IPS-18a (cell line): ENCODE measurements at regions not wholly inside any gene's neighbourhood (a gene's known extent, or its start where the extent isn't known, plus 50 kb on each side); places are given as distances from the start of the nearest gene placed in this dataset.

Source experiments
- H3K27ac ChIP-seq: one replicate; pipeline ENCODE4 v1.5.1; 2013; ENCODE audit warnings: low read length
- H3K27me3 ChIP-seq: one replicate; pipeline ENCODE4 v1.6.1; 2013; ENCODE audit warnings: mild to moderate bottlenecking, low read length; ENCODE audit not compliant: control insufficient read depth, insufficient read depth
- H3K36me3 ChIP-seq: one replicate; pipeline ENCODE4 v1.6.1; 2013; ENCODE audit warnings: low read depth, low read length; ENCODE audit not compliant: control insufficient read depth
- H3K4me1 ChIP-seq: one replicate; pipeline ENCODE4 v1.6.1; 2013; ENCODE audit warnings: low read depth, low read length; ENCODE audit not compliant: control insufficient read depth
- H3K4me3 ChIP-seq: one replicate; pipeline ENCODE4 v1.5.1; 2013; ENCODE audit warnings: low read length
- H3K9ac ChIP-seq: one replicate; pipeline ENCODE4 v1.6.1; 2013; ENCODE audit warnings: mild to moderate bottlenecking, low read length, moderate library complexity
- H3K9me3 ChIP-seq: one replicate; pipeline ENCODE4 v1.6.1; 2013; ENCODE audit warnings: low read depth, low read length; ENCODE audit not compliant: control insufficient read depth

GRCh38 chr4:126213996-126214395 lies 899.2 kb downstream of the FAT4 start:
- Histone ChIP-seq H3K36me3 (no peaks in the 10 kb centered on the region), H3K9ac (no peak overlapping the region), H3K27ac (no peak overlapping the region), H3K27me3 (no peaks in the 10 kb centered on the region), H3K4me3 (no peak overlapping the region), H3K4me1 (no peaks in the 10 kb centered on the region), H3K9me3 (no peaks in the 10 kb centered on the region)

- H3K4me1 ChIP-seq, result no peaks in the 10 kb centered on the region
Measured at GRCh38 chr4:126215759-126216158, 901.0 kb downstream of the FAT4 start.

GRCh38 chr4:126216611-126217010 lies 901.9 kb downstream of the FAT4 start:
- Histone ChIP-seq H3K9me3 (no peaks in the 10 kb centered on the region), H3K4me1 (no peaks in the 10 kb centered on the region), H3K27ac (no peak overlapping the region), H3K4me3 (no peak overlapping the region), H3K36me3 (no peaks in the 10 kb centered on the region), H3K9ac (no peak overlapping the region), H3K27me3 (no peaks in the 10 kb centered on the region)

More at GRCh38 chr4:126215759-126216158, 901.0 kb downstream of the FAT4 start:
- Histone ChIP-seq H3K9ac (no peak overlapping the region), H3K9me3 (no peaks in the 10 kb centered on the region), H3K27ac (no peak overlapping the region), H3K36me3 (no peaks in the 10 kb centered on the region), H3K4me3 (no peak overlapping the region), H3K27me3 (no peaks in the 10 kb centered on the region)

GRCh38 chr4:126221282-126221681 lies 906.5 kb downstream of the FAT4 start:
- H3K36me3 ChIP-seq, result no peaks in the 10 kb centered on the region
- no peaks in the 10 kb centered on the region for H3K4me1 ChIP-seq
- no peak overlapping the region for H3K4me3 ChIP-seq
- H3K9ac ChIP-seq, result no peak overlapping the region
- H3K27me3 ChIP-seq, result no peaks in the 10 kb centered on the region
- no peaks in the 10 kb centered on the region for H3K9me3 ChIP-seq
- no peak overlapping the region for H3K27ac ChIP-seq

GRCh38 chr4:126221717-126222340 lies 907.1 kb downstream of the FAT4 start:
- no peaks in the 10 kb centered on the region for H3K4me1 ChIP-seq
- H3K27ac ChIP-seq, result no peak overlapping the region
- H3K27me3 ChIP-seq, result no peaks in the 10 kb centered on the region
- H3K9ac ChIP-seq, result no peak overlapping the region
- no peaks in the 10 kb centered on the region for H3K9me3 ChIP-seq
- no peaks in the 10 kb centered on the region for H3K36me3 ChIP-seq
- H3K4me3 ChIP-seq, result no peak overlapping the region

- Histone ChIP-seq H3K36me3 (no peaks in the 10 kb centered on the region), H3K9me3 (no peaks in the 10 kb centered on the region), H3K27me3 (no peaks in the 10 kb centered on the region), H3K4me1 (no peaks in the 10 kb centered on the region), H3K4me3 (no peak overlapping the region), H3K27ac (no peak overlapping the region), H3K9ac (no peak overlapping the region)
Measured at GRCh38 chr4:126223784-126224407, 909.1 kb downstream of the FAT4 start.

GRCh38 chr4:126227428-126227827 lies 912.7 kb downstream of the FAT4 start:
- H3K27ac ChIP-seq, result no peak overlapping the region
- no peaks in the 10 kb centered on the region for H3K9me3 ChIP-seq
- H3K4me3 ChIP-seq, result no peak overlapping the region
- H3K36me3 ChIP-seq, result no peaks in the 10 kb centered on the region
- no peak overlapping the region for H3K9ac ChIP-seq
- no peaks in the 10 kb centered on the region for H3K4me1 ChIP-seq
- H3K27me3 ChIP-seq, result no peaks in the 10 kb centered on the region

GRCh38 chr4:126230269-126230668 lies 915.5 kb downstream of the FAT4 start:
- no peak overlapping the region for H3K27ac ChIP-seq

GRCh38 chr4:126233483-126233882 lies 918.7 kb downstream of the FAT4 start:
- Histone ChIP-seq H3K9me3 (no peaks in the 10 kb centered on the region), H3K27ac (no peak overlapping the region), H3K4me1 (no peaks in the 10 kb centered on the region), H3K27me3 (no peaks in the 10 kb centered on the region), H3K4me3 (no peak overlapping the region), H3K9ac (no peak overlapping the region), H3K36me3 (no peaks in the 10 kb centered on the region)

More at GRCh38 chr4:126230269-126230668, 915.5 kb downstream of the FAT4 start:
- no peak overlapping the region for H3K4me3 ChIP-seq
- H3K4me1 ChIP-seq, result no peaks in the 10 kb centered on the region
- H3K27me3 ChIP-seq, result no peaks in the 10 kb centered on the region
- H3K9ac ChIP-seq, result no peak overlapping the region
- no peaks in the 10 kb centered on the region for H3K36me3 ChIP-seq
- H3K9me3 ChIP-seq, result no peaks in the 10 kb centered on the region

GRCh38 chr4:126238013-126238412 lies 923.3 kb downstream of the FAT4 start:
- H3K9ac ChIP-seq, result no peak overlapping the region
- no peak overlapping the region for H3K27ac ChIP-seq
- no peaks in the 10 kb centered on the region for H3K27me3 ChIP-seq
- no peaks in the 10 kb centered on the region for H3K36me3 ChIP-seq
- no peak overlapping the region for H3K4me3 ChIP-seq
- H3K9me3 ChIP-seq, result no peaks in the 10 kb centered on the region
- no peaks in the 10 kb centered on the region for H3K4me1 ChIP-seq

- H3K27ac ChIP-seq, result no peak overlapping the region
- no peaks in the 10 kb centered on the region for H3K4me1 ChIP-seq
- no peaks in the 10 kb centered on the region for H3K27me3 ChIP-seq
- no peaks in the 10 kb centered on the region for H3K9me3 ChIP-seq
- H3K4me3 ChIP-seq, result no peak overlapping the region
- H3K9ac ChIP-seq, result no peak overlapping the region
- no peaks in the 10 kb centered on the region for H3K36me3 ChIP-seq
Measured at GRCh38 chr4:126241634-126242033, 926.9 kb downstream of the FAT4 start.
